ENCODE measurements at regions not wholly inside any gene's neighbourhood (a gene's known extent, or its start where the extent isn't known, plus 50 kb on each side); places are given as distances from the start of the nearest gene placed in this dataset.

GRCh38 chr4:111013846-111014245, 391.0 kb upstream of the PITX2 start:
- H4K8ac ChIP-seq (ENCODE audit: extremely low read depth, insufficient read depth, low read length) = no peak overlapping the region
- WGBS, 2 experiments (ENCODE audit: extremely low coverage in 1 of 2, insufficient coverage in 1 of 2, insufficient read length in 1 of 2, insufficient replicate concordance in 2 of 2, low coverage in 1 of 2, low lambda C conversion rate in 2 of 2, missing lambda C conversion rate in 1 of 2) = 83% methylated on average over 7 of the region's 7 CpGs; no CpG with 5 or more reads in 1 of the 2 experiments
- H2AFZ ChIP-seq (ENCODE audit: low read length) = no peak overlapping the region
- H3K79me2 ChIP-seq (ENCODE audit: control insufficient read depth in 1 of 2, insufficient read depth in 2 of 2, low read length in 2 of 2) = no peaks in the 10 kb centered on the region
- H3K9ac ChIP-seq (replicated peaks in 1 of 4; ENCODE audit: extremely low read depth in 1 of 4, low read depth in 3 of 4, low read length in 3 of 4) = no peak overlapping the region
- H3K79me1 ChIP-seq (ENCODE audit: low read depth, low read length) = no peaks in the 10 kb centered on the region
- no peaks in the 10 kb centered on the region for H3K23me2 ChIP-seq (ENCODE audit: low read depth, low read length)
- H3K23ac ChIP-seq (ENCODE audit: insufficient read length) = no peak overlapping the region
- FAIRE-seq (no peak), DNase-seq (ENCODE audit: low read depth in 1 of 2, low spot score in 2 of 2) (no peak)
- H4K5ac ChIP-seq (ENCODE audit: insufficient read length, low read depth, low read length) = no peak overlapping the region
- no peak overlapping the region for H3K4me2 ChIP-seq (ENCODE audit: insufficient read depth in 1 of 2, low read depth in 2 of 2, low read length in 2 of 2)
- H3K27me3 ChIP-seq (replicated peaks in 1 of 4; ENCODE audit: control insufficient read depth in 3 of 4, extremely low read depth in 1 of 4, insufficient read depth in 3 of 4, low read length in 3 of 4) = peaks cover 0 to 1% (median 0%) of the 10 kb centered on the region in 4 experiments; a peak in 2 of 7 replicates
- no peak overlapping the region for H3K27ac ChIP-seq (ENCODE audit: low read depth, low read length)
- H4K91ac ChIP-seq (replicated peaks; ENCODE audit: insufficient read length, low read length) = no peak overlapping the region
- no peaks in the 10 kb centered on the region for H4K20me1 ChIP-seq (replicated peaks in 1 of 2; ENCODE audit: control insufficient read depth in 1 of 2, insufficient read depth in 2 of 2, low read length in 2 of 2)
- no peak overlapping the region for H3K4ac ChIP-seq (replicated peaks; ENCODE audit: insufficient read length, low read depth, low read length)
- no peak overlapping the region for H3K18ac ChIP-seq (ENCODE audit: extremely low read depth, low read length)
- H2BK15ac ChIP-seq (ENCODE audit: low read length) = no peak overlapping the region
- no peak overlapping the region for H3K4me3 ChIP-seq (ENCODE audit: extremely low read depth in 1 of 4, insufficient read depth in 2 of 4, low read depth in 3 of 4, low read length in 4 of 4)
- H2BK5ac ChIP-seq (ENCODE audit: low read depth, low read length) = no peak overlapping the region
- no peak overlapping the region for H2BK120ac ChIP-seq (replicated peaks; ENCODE audit: low read depth, low read length)
- H3K4me1 ChIP-seq (replicated peaks in 1 of 4; ENCODE audit: control insufficient read depth in 3 of 4, insufficient read depth in 4 of 4, low read length in 3 of 4) = no peaks in the 10 kb centered on the region
- no peak overlapping the region for H2AK5ac ChIP-seq (ENCODE audit: low read depth, low read length)
- no peak overlapping the region for H3K56ac ChIP-seq (replicated peaks; ENCODE audit: insufficient read length, low read depth, low read length)
- CTCF ChIA-PET (ENCODE audit: partially characterized antibody) = no interaction called here
- H2BK12ac ChIP-seq (ENCODE audit: low read depth, low read length) = no peak overlapping the region
- POLR2A ChIA-PET (ENCODE audit: partially characterized antibody) = interaction anchor here (1.4 kb wide), 1 partner anchor 9 kb away, joined by 4 read pairs; no protein-coding TSS in a partner anchor
- H3K9me3 ChIP-seq (ENCODE audit: insufficient read depth in 2 of 2, low read depth in 1 of 2, low read length in 1 of 2) = no peaks in the 10 kb centered on the region
- no peaks in the 10 kb centered on the region for H3K36me3 ChIP-seq (ENCODE audit: control insufficient read depth in 2 of 4, insufficient read depth in 4 of 4, low read length in 3 of 4)
- no peak overlapping the region for H2BK20ac ChIP-seq (ENCODE audit: low read length)
- no peak overlapping the region for H3K14ac ChIP-seq (ENCODE audit: insufficient read length)
- TF ChIP-seq CREB1 (IDR thresholded peaks at IDR 0.05) = no peak
- no peak for TF ChIP-seq ASH2L (IDR thresholded peaks at IDR 0.05; ENCODE audit: low read length)
- no peak for TF ChIP-seq SIRT6 (IDR thresholded peaks at IDR 0.05; ENCODE audit: low read length)
- no peak for TF ChIP-seq GABPA (IDR thresholded peaks at IDR 0.05; ENCODE audit: borderline replicate concordance, insufficient read depth, low read length)
- no peak for TF ChIP-seq POLR2A (IDR thresholded peaks at IDR 0.05; ENCODE audit: control extremely low read depth in 1 of 2, low read depth in 2 of 2, low read length in 2 of 2)
- TF ChIP-seq JUND (IDR thresholded peaks at IDR 0.05; ENCODE audit: low read length) = no peak
- no peak for TF ChIP-seq CTBP2 (IDR thresholded peaks at IDR 0.05; ENCODE audit: borderline replicate concordance, insufficient read depth, insufficient read length, low read length)
- TF ChIP-seq FOSL1 (IDR thresholded peaks at IDR 0.05; ENCODE audit: insufficient read depth, low read depth, low read length) = no peak
- no peak for TF ChIP-seq MAFK (IDR thresholded peaks at IDR 0.05; ENCODE audit: low read depth, low read length)
- TF ChIP-seq CEBPB (IDR thresholded peaks at IDR 0.05; ENCODE audit: low read depth, low read length) = no peak
- no peak for TF ChIP-seq TBP (IDR thresholded peaks at IDR 0.05; ENCODE audit: low read depth, low read length)
- no peak for TF ChIP-seq USF2 (IDR thresholded peaks at IDR 0.05; ENCODE audit: low read length)
- TF ChIP-seq BRCA1 (IDR thresholded peaks at IDR 0.05; ENCODE audit: low read depth, low read length) = no peak
- no peak for TF ChIP-seq SIX5 (IDR thresholded peaks at IDR 0.05; ENCODE audit: low read depth, low read length)
- TF ChIP-seq RFX5 (IDR thresholded peaks at IDR 0.05; ENCODE audit: borderline replicate concordance, low read depth, low read length) = no peak
